Esophagus muscularis mucosa (tissue), 4 donors: ENCODE measurements at regions not wholly inside any gene's neighbourhood (a gene's known extent, or its start where the extent isn't known, plus 50 kb on each side); places are given as distances from the start of the nearest gene placed in this dataset.

Source experiments
- DNase-seq: peaks from one replicate; pipeline ENCODE4 v3.0.0-alpha.2; 2017; ENCODE audit errors: extremely low spot score
- H3K27ac ChIP-seq, 4 donors: fragments of 200-600 bp; sonication (generic); replicated peaks in 1 of 4; 1 replicate in 3 of 4; 2 replicates in 1 of 4; pipeline ENCODE4 v1.5.1; 2016 to 2019; ENCODE audit warnings: mild to moderate bottlenecking in 1 of 4
- H3K27me3 ChIP-seq, 4 donors: fragments of 200-600 bp; sonication (generic); one replicate each; pipeline versions ENCODE4 v1.5.1 to v1.6.0; 2016 to 2019
- H3K36me3 ChIP-seq, 4 donors: fragments of 200-600 bp; sonication (generic); one replicate each; pipeline ENCODE4 v1.5.1; 2016 to 2019
- H3K4me1 ChIP-seq, 4 donors: fragments of 200-600 bp; sonication (generic); one replicate each; pipeline ENCODE4 v1.5.1; 2016 to 2019
- H3K4me3 ChIP-seq, 4 donors: fragments of 200-600 bp; sonication (generic); 1 replicate in 2 of 4; 2 replicates in 2 of 4; pipeline ENCODE4 v1.5.1; 2016 to 2019; ENCODE audit warnings: mild to moderate bottlenecking in 4 of 4, moderate library complexity in 1 of 4
- H3K9me3 ChIP-seq, 4 donors: fragments of 200-600 bp; sonication (generic); 1 replicate in 3 of 4; 2 replicates in 1 of 4; pipeline ENCODE4 v1.5.1; 2016 to 2019
- CTCF ChIP-seq, 3 experiments: fragments of 200-600 bp in 2 of 3; fragments of 450-650 bp in 1 of 3; sonication (generic) in 2 of 3; IDR thresholded peaks; one replicate each; pipeline ENCODE4 v1.5.1; 2017 to 2019; ENCODE audit warnings: antibody characterized with exemption in 3 of 3, mild to moderate bottlenecking in 2 of 3, moderate library complexity in 1 of 3
- EP300 ChIP-seq: sonication (generic); formaldehyde crosslinking; IDR thresholded peaks from one replicate; pipeline ENCODE4 v1.6.1; 2017; ENCODE audit warnings: antibody characterized with exemption
- POLR2A ChIP-seq: fragments of 450-650 bp; IDR thresholded peaks from one replicate; pipeline ENCODE4 v1.6.1; 2017; ENCODE audit warnings: antibody characterized with exemption, moderate library complexity, mild to moderate bottlenecking, low read depth
- POLR2AphosphoS5 ChIP-seq, 2 donors: sonication (generic); formaldehyde crosslinking; IDR thresholded peaks; one replicate each; pipeline ENCODE4 v1.6.1; 2017; ENCODE audit warnings: antibody characterized with exemption in 2 of 2
- WGBS: methylation state at CpG from one replicate; pipeline ENCODE4 v1.1.5; 2018; 5-methylcytosine and 5-hydroxymethylcytosine counted together
- intact Hi-C: fragments of 100-400 bp; cut with DNase I; formaldehyde crosslinking; loops from one replicate; pipeline ENCODE4 v1.15.1; 2023

GRCh38 chr6:43950051-43950605 lies 177.1 kb downstream of the MRPL14 start:
- WGBS = 98% methylated on average over 11 of the region's 11 CpGs
- peaks cover 0 to 13% (median 6%) of the 10 kb centered on the region in 4 donors for H3K9me3 ChIP-seq
- peaks cover 3 to 20% (median 6%) of the 10 kb centered on the region in 4 donors for H3K4me1 ChIP-seq
- no peak for DNase-seq
- H3K27me3 ChIP-seq = no peaks in the 10 kb centered on the region
- H3K36me3 ChIP-seq = no peaks in the 10 kb centered on the region
- no peak for TF ChIP-seq EP300
- TF ChIP-seq POLR2A = no peak
- no peak for TF ChIP-seq CTCF (IDR thresholded peaks at IDR 0.05)
- TF ChIP-seq POLR2AphosphoS5 (IDR thresholded peaks at IDR 0.05) = no peak
- H3K4me3 ChIP-seq = no peak overlapping the region
- intact Hi-C loops = no loop called here
- H3K27ac ChIP-seq = no peak overlapping the region

GRCh38 chr6:43949551-43949991 lies 177.7 kb downstream of the MRPL14 start:
- intact Hi-C loops = no loop called here
- TF ChIP-seq EP300 (no peak), POLR2AphosphoS5 (IDR thresholded peaks at IDR 0.05) (no peak), CTCF (IDR thresholded peaks at IDR 0.05) (no peak), POLR2A (no peak)
- Histone ChIP-seq H3K27me3 (no peaks in the 10 kb centered on the region), H3K4me1 (peaks cover 3 to 20% (median 6%) of the 10 kb centered on the region in 4 donors), H3K36me3 (no peaks in the 10 kb centered on the region), H3K4me3 (no peak overlapping the region), H3K27ac (no peak overlapping the region), H3K9me3 (peaks cover 0 to 18% (median 9%) of the 10 kb centered on the region in 4 donors)
- WGBS = 100% methylated on average over 2 of the region's 2 CpGs
- DNase-seq = no peak

GRCh38 chr6:43948527-43949485 lies 178.4 kb downstream of the MRPL14 start:
- DNase-seq = no peak
- Histone ChIP-seq H3K27ac (no peak overlapping the region), H3K9me3 (peaks cover 0 to 18% (median 9%) of the 10 kb centered on the region in 4 donors), H3K27me3 (no peaks in the 10 kb centered on the region), H3K36me3 (no peaks in the 10 kb centered on the region), H3K4me1 (peaks cover 1 to 15% (median 3%) of the 10 kb centered on the region in 4 donors), H3K4me3 (no peak overlapping the region)
- intact Hi-C loops = no loop called here
- 84% methylated on average over 5 of the region's 5 CpGs for whole genome bisulfite sequencing
- TF ChIP-seq POLR2A (no peak), EP300 (no peak), POLR2AphosphoS5 (IDR thresholded peaks at IDR 0.05) (no peak), CTCF (IDR thresholded peaks at IDR 0.05) (no peak)

- no peaks in the 10 kb centered on the region for H3K27me3 ChIP-seq
- 90% methylated on average over 3 of the region's 3 CpGs for WGBS
- TF ChIP-seq CTCF (IDR thresholded peaks at IDR 0.05) (no peak), EP300 (no peak), POLR2AphosphoS5 (IDR thresholded peaks at IDR 0.05) (no peak), POLR2A (no peak)
- no peaks in the 10 kb centered on the region for H3K36me3 ChIP-seq
- H3K4me3 ChIP-seq = no peak overlapping the region
- intact Hi-C loops = no loop called here
- no peak overlapping the region for H3K27ac ChIP-seq
- H3K9me3 ChIP-seq = peaks cover 0 to 18% (median 9%) of the 10 kb centered on the region in 4 donors
- H3K4me1 ChIP-seq = peaks cover 0 to 12% (median 0%) of the 10 kb centered on the region in 4 donors
- DNase-seq = no peak
Observed at GRCh38 chr6:43947860-43948259, 177.8 kb downstream of the VEGFA start.
